ENCODE measurements at regions not wholly inside any gene's neighbourhood (a gene's known extent, or its start where the extent isn't known, plus 50 kb on each side); places are given as distances from the start of the nearest gene placed in this dataset.
A peak's percentile ranks its signal among the peaks of the same experiment; 100 is the strongest.

DNA sequence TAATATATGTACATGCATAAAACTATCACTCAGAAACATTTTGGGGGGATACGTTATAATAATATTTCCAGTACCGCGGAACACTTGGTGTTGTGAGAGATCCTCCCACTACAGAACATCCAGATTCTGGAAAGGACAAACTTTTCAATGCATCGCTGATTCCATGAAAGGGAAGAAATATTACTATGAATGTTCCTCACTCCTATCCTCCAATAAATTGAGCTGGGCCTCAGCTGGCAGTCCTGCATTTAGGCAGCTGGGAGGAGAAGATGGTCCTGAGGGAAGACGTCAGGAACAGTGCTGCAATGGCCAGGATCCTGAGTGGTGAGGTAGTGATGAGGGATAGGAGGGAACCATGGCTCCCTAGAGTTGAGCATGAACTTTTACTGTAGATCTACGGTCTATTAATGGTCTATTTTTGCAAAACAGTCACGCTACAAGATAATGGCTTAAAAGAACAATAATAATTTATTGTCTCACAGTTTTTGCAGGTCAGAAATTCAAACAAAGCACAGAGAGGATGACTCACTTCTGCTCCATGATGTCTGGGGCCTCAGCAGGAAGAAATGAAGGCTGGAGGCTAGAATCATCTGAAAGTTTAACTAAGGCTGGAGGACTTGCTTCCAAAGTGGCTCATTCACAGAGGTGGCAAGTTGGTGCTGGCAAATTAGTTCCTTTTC, 538.1 kb downstream of the STIM2 start:
- no peak overlapping the region for H3K4me3 ChIP-seq (ENCODE audit: low read length)
- peak; percentile 12 for DNase-seq (ENCODE audit: low read depth)
- TF ChIP-seq CTCF (IDR thresholded peaks at IDR 0.05; ENCODE audit: insufficient read depth, low read depth, low read length, missing control alignments) = no peak

DNA sequence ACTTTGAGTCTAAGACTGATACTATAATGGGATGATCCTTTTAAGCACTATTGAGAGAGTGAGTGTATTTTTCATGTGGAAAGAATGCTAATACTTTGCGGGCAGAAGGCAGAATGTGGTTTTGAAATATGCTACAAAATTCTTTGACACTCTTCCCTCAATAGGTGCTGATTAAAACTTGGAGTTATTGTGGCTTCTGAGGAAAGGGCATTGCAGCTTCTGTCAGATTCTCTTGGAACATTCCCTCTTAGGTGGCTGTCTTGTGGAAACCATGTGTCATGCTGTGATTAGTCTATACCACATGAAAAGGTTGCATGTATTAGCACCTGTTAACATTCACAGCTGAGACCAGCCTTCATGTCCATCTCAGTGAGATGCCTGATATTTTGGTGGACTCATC, 547.0 kb downstream of the STIM2 start:
- H3K4me3 ChIP-seq (ENCODE audit: low read length) = no peak overlapping the region
- TF ChIP-seq CTCF (IDR thresholded peaks at IDR 0.05; ENCODE audit: insufficient read depth, low read depth, low read length, missing control alignments) = no peak
- DNase-seq (ENCODE audit: low read depth) = no peak

- no peak overlapping the region for H3K4me3 ChIP-seq (ENCODE audit: low read length)
- peak; percentile 13 for DNase-seq (ENCODE audit: low read depth)
- no peak for TF ChIP-seq CTCF (IDR thresholded peaks at IDR 0.05; ENCODE audit: insufficient read depth, low read depth, low read length, missing control alignments)
These were observed 552.0 kb downstream of the STIM2 start for GRCh38 chr4:27412613-27413012.

DNA sequence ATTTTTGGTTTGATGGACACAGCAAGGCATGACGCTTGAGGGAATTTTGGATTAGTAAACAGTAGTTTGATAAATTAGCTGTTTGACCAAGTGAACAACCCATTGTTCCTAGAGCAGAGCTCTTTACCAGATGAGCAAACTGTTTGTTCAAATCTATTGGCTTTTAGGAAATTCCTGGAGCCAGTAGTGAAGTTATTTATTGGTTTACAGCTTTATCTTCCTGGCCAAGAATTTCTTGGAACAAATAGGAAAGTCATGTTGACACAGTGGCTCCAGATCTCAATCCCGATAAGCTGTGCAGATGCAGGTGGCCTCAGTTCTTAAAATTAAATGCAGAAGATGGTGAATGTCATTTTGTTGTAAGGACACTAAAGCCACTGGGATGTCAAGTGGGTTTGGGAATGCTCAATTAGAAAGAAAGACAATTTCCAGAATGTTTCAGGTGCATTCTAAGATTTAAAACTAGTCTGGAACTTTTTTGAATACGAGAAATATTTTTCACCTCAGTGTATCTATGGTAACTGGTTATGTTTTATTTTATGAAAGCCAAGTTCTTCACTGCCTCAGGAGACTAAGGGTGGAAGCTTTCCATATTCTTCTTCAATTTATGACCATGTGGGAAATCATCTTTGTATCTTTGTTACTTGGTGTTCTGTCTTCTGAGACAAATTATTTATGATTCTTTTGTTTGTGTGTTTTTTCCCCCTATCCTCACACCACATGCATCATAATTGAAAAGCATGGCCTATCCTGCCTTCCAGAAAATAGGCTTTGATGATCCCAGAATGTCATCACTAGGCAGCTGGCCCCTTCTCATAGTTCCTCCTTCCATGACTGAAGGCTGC, 554.5 kb downstream of the STIM2 start:
- no peak overlapping the region for H3K4me3 ChIP-seq (ENCODE audit: low read length)
- DNase-seq (ENCODE audit: low read depth) = no peak
- no peak for TF ChIP-seq CTCF (IDR thresholded peaks at IDR 0.05; ENCODE audit: insufficient read depth, low read depth, low read length, missing control alignments)

DNA sequence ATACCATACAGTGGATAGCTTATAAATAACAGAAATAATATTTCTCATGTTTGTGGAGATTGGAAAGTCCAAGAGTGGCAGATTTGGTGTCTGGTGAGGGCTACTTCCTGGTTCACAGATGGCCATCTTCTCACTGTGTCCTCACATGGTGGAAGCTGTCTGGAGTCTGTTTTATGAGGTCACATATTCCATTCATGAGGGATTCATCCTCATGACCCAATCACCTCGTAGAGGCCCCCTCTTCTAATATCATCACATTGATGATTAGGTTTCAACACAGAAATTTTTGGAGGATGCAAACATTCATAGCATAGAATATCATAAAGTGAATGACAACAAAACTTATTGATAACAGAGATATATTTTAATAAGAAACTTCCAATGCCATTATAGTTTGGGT, 568.0 kb downstream of the STIM2 start:
- TF ChIP-seq CTCF (IDR thresholded peaks at IDR 0.05; ENCODE audit: insufficient read depth, low read depth, low read length, missing control alignments) = no peak
- no peak overlapping the region for H3K4me3 ChIP-seq (ENCODE audit: low read length)
- no peak for DNase-seq (ENCODE audit: low read depth)

GRCh38 chr4:27429364-27429871, 568.8 kb downstream of the STIM2 start:
- no peak for TF ChIP-seq CTCF (IDR thresholded peaks at IDR 0.05; ENCODE audit: insufficient read depth, low read depth, low read length, missing control alignments)
- no peak overlapping the region for H3K4me3 ChIP-seq (ENCODE audit: low read length)
- DNase-seq (ENCODE audit: low read depth) = peak; percentile 16
